GM12874 (cell line): ENCODE measurements at regions not wholly inside any gene's neighbourhood (a gene's known extent, or its start where the extent isn't known, plus 50 kb on each side); places are given as distances from the start of the nearest gene placed in this dataset.

Source experiments
- TF ChIP-seq, protein P1 (sequence below): IDR thresholded peaks from 2 replicates; pipeline ENCODE4 v1.5.1; 2011; ENCODE audit warnings: low read depth, mild to moderate bottlenecking, control low read depth, low read length, moderate library complexity; ENCODE audit not compliant: insufficient read depth

GRCh38 chr3:17928502-17929145 lies 186.2 kb upstream of the TBC1D5 start:
- TF ChIP-seq, protein P1, sequence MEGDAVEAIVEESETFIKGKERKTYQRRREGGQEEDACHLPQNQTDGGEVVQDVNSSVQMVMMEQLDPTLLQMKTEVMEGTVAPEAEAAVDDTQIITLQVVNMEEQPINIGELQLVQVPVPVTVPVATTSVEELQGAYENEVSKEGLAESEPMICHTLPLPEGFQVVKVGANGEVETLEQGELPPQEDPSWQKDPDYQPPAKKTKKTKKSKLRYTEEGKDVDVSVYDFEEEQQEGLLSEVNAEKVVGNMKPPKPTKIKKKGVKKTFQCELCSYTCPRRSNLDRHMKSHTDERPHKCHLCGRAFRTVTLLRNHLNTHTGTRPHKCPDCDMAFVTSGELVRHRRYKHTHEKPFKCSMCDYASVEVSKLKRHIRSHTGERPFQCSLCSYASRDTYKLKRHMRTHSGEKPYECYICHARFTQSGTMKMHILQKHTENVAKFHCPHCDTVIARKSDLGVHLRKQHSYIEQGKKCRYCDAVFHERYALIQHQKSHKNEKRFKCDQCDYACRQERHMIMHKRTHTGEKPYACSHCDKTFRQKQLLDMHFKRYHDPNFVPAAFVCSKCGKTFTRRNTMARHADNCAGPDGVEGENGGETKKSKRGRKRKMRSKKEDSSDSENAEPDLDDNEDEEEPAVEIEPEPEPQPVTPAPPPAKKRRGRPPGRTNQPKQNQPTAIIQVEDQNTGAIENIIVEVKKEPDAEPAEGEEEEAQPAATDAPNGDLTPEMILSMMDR, result no peak

- TF ChIP-seq, protein P1, result no peak
Measured at GRCh38 chr3:17927036-17927435, 184.6 kb upstream of the TBC1D5 start.

- TF ChIP-seq, protein P1, result no peak
Measured at GRCh38 chr3:17915341-17915740, 172.9 kb upstream of the TBC1D5 start.

- TF ChIP-seq, protein P1, result no peak
Measured at GRCh38 chr3:17913359-17913758, 170.9 kb upstream of the TBC1D5 start.

GRCh38 chr3:17911986-17912760 lies 169.7 kb upstream of the TBC1D5 start:
- TF ChIP-seq, protein P1, result no peak

DNA sequence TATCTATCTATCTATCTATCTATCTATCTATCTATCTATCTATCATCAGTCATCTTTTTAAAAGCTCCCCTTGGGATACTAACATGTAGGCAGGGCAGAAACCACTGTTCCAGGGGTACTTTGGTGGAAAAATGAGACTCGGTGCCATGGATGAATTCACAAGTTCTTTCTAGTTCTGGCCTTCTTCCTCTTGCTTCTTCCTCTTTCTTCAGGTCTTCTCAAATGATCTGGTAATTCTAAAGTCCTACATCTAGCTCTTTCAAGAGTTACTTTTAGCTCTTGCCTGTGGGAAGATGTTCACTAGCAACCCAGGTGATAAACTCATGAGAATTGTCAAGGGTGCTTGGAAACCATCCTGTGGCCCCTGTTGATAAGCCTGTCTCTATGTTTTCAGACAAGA lies 168.5 kb upstream of the TBC1D5 start:
- TF ChIP-seq, protein P1, result no peak

- TF ChIP-seq, protein P1, result no peak
Measured at GRCh38 chr3:17909714-17910113, 167.3 kb upstream of the TBC1D5 start.
